GM21526 (cell line): ENCODE measurements at regions not wholly inside any gene's neighbourhood (a gene's known extent, or its start where the extent isn't known, plus 50 kb on each side); places are given as distances from the start of the nearest gene placed in this dataset.

Source experiments
- ATAC-seq: cut with Tn5 transposase; IDR thresholded peaks from one replicate; pipeline ENCODE4 v1.9.1; 2021; ENCODE audit warnings: moderate library complexity; ENCODE audit not compliant: unreplicated experiment, low FRiP score

DNA sequence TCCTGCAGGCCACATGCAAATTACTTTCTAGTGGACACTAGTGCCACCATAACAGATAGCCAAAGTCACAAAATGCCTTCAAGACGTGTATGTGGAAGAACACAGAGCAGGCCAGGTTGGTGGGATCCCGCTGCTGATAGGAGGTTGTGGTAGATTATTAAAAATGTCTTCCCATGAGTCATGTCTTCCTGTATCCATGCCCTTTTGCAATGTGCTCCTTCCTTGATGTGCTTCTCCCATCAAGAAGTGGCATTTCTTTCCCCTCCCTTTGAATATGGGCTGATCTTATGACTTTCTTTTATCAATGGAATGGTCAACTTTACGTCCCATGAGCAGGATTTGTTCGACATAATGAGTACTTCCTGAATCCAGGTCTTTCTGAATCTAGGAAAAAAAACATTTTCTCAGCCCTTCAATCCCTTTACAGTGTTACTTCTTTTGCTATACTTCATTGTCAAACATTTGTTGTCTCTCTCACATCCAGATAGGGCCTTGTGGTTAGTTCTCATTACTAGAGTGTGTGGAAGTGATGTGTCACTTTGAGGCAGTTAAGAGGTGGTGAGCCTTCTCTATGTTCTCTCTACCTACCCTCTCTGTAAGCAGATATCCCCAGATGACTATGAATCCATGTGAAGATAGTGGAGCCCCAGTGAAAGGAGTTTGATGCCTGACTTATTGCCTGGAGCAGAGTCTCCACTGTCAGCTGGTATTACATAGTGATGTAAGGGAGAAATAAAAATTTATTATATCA lies 519.2 kb upstream of the DIPK2B start:
- ATAC-seq: no peak

DNA sequence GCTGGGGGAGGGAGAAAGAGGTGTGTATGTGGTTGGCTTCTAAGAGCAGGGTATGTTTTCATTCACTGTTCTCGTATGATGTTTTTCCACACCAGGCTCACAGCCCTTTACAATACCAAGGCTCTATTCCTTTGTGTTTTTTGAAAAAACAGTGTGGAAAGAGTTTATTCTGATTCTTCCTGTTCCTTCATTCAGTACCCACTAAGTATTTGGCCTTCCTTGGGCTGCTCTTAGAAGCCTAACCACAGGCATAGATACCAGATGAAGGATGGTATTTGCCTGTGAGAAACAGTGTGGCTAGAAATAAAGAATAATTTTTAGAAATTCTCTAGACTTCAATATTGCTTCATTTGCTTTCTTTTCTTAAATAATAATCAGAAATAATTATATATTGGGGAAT lies 518.0 kb upstream of the DIPK2B start:
- ATAC-seq: no peak

DNA sequence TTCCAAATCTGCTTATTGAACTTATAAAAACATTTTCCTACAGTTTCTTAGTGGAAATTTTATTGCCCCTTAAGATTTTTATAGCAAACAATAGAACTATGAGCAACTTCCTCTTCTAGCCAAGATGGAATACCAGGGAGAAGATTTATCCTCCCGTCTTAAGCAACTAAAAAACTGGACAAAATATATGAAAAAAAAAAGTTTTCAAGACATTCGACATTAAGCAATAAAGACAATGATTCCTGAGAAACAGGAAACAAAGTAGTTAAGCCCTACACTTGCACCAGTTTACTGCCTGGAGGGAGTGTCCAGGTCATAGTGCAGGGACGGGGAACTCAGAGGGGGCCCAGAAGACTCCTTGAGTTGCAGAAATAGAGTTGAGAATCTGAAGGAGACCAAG lies 516.1 kb upstream of the DIPK2B start:
- ATAC-seq: no peak

DNA sequence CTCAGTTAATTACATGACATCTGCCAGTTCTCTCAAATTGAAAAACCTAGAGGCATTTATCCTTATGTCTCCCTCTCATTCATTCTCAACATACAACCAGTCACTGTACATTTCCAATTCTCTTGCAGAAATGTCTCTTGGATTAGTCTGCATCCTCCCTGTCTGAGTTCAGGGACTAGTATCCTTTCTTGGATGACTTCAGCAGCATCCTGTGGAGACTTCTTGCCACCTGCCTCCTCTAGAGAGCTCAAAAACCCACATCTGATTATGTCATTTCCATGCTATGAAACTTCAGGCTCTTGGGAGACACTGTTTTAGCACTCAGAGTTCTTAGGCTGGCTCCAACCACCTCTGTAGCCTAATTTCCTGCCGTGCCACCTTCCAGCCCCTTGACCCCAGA lies 515.1 kb upstream of the DIPK2B start:
- no peak for ATAC-seq

DNA sequence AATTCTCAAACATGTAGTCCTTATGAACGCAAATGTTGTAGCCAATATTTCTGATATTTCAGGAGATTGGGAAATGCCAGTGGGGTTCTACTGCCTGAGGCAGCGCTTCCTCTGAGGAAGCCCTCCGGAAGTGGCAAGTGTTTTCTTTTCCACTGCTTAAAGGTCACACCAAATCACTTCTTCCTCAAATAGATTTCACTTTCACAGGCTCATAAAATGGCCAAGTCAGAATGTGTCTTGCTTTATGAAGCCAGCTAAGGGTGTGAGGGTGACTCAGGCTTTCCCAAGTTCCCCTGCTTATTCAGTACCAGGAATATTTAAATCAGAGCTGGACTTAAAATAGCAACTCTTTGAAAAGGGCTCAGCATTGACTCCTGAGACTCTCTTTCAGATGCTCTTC lies 514.2 kb upstream of the DIPK2B start:
- no peak for ATAC-seq

DNA sequence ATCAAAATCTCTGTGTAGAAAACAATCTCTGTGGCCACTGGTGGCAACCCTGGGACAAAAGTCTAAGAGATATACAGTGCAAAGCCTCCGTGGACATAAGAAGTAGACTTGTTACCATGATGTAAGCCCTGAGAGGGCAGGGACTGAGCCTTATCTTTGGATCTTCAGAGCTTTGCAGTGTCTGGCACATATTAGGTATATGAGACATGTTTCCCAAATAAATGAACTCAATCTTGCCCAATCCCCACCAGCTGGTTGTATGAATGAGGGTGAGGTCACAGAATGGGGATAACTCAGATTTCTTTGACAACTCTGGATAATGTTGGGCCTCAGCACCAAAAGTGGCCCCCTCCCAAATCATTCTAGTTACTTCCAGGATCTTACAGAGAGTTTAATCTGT lies 511.4 kb upstream of the DIPK2B start:
- ATAC-seq: no peak

DNA sequence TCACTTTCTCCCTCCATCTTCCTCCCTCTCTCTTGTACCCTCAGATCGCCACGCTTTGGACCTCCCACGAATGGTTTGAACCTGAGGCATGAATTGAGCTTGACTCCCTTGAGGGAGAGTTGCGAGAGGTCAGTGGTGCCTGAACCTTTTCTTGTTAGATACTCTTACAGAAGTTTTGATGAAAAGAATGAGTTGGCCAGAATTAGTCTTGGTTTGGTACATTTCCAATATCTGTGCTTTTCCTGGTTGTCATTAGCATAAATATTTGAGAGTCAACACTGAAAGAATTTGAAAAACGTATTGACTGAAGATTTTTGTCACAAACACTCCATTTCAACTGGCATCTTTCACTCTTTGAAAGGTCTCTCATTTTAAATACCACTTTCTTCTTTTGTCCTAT lies 510.6 kb upstream of the DIPK2B start:
- no peak for ATAC-seq

DNA sequence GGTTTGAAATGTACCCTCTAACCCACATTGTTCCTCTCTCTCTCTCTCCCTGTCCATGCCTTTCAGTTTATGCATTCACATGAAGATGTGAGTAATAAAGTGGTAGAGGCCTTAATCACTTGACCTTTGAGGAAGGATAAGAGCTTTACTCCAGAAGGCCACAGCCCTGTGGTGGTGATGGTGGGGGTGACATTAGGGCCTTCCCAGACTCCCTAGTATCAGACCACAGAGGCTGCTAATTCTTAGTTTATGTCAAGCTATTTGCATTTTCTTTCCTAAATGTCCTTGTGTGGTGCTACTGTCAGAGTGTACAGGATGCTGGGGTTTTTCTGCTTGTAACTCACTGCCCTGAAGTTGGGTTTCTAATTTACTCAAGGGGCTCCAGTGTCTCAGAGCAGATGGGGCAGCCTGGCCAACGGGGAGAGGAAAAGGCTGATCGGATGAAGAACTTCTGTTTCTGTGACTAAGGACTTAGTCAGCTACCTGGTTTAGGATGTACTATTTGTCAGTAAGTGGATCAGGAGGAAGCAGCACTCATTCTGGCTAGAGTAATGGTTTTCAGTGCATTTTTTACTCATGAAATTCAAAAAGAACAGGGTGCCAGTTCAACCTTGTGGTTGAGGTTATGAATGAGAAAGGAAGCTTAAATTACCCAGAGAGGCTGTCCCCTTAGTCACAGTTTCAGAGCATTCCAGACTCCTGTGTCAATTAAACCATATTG lies 509.6 kb upstream of the DIPK2B start:
- ATAC-seq: peak; percentile 77

DNA sequence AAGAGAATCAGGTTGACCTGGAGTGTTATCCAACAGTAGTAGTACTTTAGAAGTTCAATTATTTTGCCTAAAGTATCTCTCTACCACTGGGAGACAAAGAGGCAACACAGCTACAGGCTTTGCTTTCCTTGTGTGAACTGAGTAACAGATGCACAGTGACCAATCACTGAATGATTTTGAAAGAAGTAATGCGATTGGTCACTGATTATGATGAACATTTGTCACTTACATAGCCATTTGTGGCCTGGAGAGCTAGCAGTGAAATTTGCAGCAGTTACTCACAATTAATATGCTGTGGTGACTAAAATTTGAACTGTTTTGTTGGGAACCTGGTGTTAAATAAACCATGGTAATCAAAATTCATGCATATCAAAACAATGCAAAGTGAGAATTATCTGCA lies 508.7 kb upstream of the DIPK2B start:
- ATAC-seq: no peak

DNA sequence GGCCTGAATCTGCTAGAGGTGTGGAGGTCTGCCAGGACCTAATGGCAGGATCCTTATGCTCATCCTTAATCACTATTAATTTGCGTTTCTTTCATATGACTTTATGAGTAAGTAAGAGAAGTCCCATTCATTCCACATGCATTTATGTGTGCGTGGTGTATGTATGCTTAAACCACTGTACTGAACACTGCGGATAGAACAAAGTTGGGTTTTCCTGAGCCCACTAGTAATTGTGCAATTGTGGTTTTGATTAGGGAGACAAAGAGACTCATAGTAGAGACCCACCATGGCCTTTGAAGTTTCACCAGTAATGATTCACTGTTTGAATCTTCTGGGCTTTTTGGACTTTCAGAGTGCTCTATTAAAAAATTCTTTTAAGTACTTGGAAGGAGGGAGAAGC lies 498.5 kb upstream of the DIPK2B start:
- no peak for ATAC-seq

DNA sequence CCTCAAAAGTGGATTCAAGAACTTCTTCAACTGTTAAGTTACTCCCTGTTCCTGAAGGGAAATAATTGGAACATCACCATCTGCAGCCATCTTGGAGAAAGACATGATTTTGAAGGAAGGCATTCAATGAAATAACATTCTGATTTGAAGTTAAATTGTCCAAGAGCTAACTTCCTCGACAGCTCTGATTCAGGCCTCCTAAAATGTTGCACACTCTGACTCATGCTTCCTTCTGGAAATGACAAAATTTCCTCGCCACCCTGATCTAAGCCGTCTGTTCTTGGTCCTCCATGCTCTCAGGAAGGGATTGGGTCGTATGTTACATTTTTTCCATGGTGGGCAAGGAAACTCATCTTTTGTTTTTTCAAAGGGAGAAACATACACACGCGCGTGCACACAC lies 496.9 kb upstream of the DIPK2B start:
- no peak for ATAC-seq

DNA sequence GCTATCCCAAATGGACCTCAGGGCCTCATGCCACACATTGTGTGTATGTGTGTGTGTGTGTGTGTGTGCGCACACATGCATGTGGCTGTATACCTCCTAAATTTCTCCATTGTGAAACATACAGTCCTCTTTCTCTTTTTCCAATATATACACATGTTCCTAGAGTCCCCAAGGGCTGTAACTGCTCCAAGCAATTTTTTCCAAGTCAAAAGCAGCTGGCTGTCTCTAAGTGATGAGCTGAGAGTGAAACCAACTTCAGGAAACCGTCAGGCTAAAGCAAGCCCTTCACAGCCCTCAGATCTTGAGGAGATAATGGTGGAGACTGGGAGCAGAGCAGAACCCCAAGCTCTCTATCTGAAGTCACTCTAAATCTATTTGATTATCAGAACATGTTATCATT lies 496.1 kb upstream of the DIPK2B start:
- ATAC-seq: no peak

DNA sequence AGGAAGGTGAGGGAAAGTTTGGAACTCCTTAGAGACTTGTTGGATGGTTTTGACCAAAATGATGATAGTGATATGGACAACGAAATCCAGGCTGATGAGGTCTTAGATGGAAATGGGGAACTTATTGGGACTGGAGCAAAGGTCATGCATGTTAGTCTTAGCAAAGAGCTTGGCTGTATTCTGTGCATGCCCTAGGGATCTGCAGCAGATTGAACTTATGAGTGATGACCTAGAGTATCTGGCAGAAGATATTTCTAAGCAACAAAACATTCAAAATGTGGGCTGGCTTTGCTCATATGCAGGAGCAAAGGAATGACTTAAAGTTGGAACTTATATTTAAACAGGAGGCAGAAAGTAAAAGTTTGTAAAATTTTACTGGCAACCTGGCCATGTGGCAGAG lies 489.3 kb upstream of the DIPK2B start:
- no peak for ATAC-seq

DNA sequence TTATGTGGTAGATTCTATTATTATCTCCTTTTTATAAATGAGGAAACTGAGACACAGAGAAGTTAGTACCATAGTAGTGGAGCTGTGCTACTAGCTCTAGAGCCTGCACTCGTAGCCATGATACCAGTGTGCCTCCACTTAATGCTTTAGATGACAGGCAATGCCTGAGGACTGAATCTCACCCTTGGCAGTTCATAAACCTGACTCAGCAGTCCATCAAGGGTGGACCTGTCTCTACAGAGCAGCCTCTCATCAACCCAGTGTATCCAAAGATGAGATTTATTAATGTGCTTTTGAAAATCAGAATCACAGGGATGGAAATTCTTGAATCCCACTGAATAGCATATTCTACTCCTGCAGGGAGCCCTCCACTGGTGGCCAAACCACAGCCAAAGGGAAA lies 483.2 kb upstream of the DIPK2B start:
- no peak for ATAC-seq

DNA sequence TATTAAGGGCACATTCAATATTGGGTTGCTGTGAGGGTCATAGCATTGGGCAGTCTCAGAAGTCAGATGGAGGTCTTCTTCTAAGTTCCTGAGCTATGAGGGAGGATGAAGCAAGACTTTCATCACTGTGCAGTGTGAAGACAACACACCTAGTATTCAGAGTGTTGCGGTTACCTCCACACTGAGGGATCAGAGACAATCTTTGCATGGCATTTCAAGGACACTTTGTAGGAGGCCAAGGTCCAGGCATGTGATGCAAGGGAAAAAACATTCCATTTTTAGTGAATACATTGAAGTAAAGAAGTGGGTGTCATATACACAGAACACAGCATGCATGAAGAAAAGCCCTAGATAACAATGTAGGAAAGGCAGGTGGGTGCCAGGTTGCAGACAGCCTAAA lies 481.2 kb upstream of the DIPK2B start:
- no peak for ATAC-seq

DNA sequence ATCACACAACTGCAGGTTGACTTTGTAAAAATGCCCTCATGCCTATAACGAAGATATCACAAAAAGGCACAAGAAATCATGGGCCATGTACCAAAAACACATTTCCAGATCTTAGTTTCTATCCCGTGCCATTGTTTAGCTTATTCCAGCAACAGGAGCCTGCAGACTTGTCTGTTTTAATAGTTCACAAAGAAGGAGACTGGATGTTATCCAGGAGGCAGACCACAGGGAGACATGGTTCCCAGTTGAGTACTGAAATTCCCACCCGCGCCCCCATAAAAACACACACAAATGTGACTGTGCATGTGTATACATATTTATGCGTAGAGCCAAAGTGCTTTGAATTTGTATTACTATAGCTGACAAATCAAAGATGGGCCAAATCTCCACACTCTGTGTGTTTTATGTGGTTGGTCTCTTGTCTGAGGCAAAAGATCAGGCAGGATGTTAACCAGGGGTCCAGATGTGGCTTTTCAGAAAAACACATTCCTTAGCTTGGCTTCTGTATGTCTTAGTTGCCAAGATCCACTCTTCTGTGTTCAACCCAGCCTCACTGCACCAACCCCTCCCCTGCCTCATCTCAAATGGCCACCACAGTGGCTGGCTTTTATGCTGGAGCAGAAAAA lies 469.2 kb upstream of the DIPK2B start:
- ATAC-seq: no peak

DNA sequence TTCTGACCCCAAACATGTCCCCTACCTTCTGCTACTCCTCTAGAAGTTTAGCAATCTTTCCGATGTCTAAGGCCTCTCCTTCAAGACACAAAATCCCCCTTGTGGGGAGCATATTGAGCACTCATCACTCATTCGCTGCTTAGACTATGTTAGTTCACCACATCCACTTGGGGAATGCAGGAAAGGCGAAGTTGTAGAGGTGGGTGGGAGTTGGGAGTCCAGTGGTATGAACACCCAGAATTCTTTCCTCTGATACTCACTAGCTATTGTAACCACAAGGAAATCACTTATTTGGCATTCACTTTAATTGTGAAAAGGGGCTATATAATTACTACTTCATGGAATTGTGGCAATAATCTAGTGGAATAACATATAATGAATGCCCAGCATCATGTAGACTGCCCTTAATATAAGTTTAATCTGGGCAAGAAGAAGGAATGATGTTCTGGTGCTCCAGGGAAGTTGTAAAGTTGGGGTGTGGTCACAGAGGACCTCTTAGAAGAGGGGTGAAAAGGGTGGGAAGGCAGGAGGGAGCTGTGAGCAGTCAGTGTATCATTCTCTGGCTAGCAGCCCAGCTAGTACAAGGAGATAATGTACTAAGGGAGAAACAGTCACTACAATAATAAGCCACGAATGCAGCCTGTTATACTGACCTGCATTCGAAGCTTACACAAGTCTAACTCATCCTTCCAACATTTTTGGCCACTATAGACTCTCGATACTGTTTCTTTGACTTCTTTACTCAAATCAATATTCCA lies 468.2 kb upstream of the DIPK2B start:
- no peak for ATAC-seq

DNA sequence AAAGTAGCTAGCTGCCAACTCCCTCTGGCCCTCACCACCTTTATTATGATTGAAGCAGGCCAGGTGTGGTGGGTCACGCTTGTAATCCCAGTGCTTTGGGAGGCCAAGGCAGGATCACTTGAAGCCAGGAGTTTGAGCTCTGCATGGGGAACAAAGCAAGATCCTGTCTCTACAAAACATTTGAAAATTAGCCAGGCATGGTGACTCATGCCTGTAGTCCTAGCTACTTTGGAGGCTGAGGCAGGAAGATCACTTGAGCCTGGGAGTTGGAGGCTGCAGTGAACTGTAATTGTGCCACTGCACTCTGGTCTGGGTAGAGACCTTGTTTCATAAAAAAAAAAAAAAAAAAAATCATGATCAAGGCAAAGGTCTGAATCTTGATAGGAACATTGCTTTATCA lies 467.0 kb upstream of the DIPK2B start:
- no peak for ATAC-seq

DNA sequence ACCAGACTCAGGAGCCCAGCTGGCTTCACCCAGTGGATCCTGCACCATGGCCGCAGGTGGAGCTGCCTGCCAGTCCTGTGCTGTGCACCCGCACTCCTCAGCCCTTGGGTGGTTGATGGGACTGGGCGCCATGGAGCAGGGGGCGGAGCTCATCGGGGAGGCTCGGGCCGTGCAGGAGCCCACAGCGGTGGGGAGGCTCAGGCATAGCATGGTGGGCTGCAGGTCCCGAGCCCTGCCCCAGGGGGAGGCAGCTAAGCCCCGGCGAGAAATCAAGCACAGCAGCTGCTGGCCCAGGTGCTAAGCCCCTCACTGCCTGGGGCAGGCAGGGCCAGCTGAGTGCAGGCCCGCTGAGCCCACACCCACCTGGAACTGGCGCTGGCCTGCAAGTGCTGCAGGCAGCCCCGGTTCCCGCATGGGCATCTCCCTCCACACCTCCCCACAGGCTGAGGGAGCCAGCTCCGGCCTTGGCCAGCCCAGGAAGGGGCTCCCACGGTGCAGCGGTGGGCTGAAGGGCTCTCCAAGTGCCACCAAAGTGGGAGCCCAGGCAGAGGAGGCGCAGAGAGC lies 464.1 kb upstream of the DIPK2B start:
- no peak for ATAC-seq

DNA sequence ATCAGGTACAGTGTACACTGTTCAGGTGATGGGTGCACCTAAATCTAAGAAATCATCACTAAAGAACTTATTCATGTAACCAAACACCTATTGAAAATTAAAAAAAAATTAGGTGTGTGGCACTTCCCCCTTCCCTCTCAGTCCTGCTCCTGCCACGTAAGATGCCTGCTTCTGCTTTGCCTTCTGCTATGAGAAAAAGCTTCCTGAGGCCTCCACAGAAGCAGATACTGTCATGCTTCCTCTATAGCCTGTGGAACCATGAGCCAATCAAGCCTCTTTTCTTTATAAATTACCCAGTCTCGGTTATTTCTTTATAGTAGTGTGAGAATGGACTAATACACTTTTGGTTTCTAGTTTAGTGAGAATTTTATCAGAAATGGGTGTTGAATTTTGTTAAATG lies 459.8 kb upstream of the DIPK2B start:
- ATAC-seq: no peak

DNA sequence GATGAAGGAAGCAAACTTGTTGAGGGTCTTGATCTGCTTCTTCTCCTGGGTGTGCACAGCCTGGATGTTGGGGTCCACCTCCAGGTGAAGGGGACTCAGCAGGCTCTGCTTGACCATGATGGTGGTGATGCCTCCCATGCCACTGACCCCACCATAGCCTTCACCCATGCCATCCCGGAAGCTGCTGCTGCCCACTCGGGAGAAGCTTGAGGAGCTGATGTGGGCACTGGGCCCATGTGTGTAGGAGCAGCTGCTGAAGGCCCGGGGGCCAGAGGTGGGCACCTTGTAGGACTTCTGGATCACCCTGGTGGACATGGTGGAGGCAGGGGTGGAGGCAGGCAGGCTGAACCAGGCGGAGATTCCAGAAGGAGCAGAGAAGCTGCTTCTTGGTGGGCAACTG lies 432.7 kb upstream of the DIPK2B start:
- ATAC-seq: no peak
